HG02840 (cell line): ENCODE measurements at regions not wholly inside any gene's neighbourhood (a gene's known extent, or its start where the extent isn't known, plus 50 kb on each side); places are given as distances from the start of the nearest gene placed in this dataset.

Experiments used
- ATAC-seq: cut with Tn5 transposase; IDR thresholded peaks from one replicate; pipeline ENCODE4 v1.9.1; 2021; ENCODE audit warnings: mild to moderate bottlenecking, moderate library complexity, moderate number of reproducible peaks; ENCODE audit not compliant: unreplicated experiment, low FRiP score

- no peak for ATAC-seq
Observed at GRCh38 chr2:104733226-104733943, 120.5 kb upstream of the POU3F3 start.

- no peak for ATAC-seq
Observed at GRCh38 chr2:104734937-104735586, 118.9 kb upstream of the POU3F3 start.

- no peak for ATAC-seq
Observed at GRCh38 chr2:104736026-104736425, 117.9 kb upstream of the POU3F3 start.

- ATAC-seq, result no peak
Observed at GRCh38 chr2:104741860-104742259, 112.1 kb upstream of the POU3F3 start.

GRCh38 chr2:104744537-104744936, 109.4 kb upstream of the POU3F3 start:
- no peak for ATAC-seq

- ATAC-seq, result no peak
Observed at GRCh38 chr2:104745846-104746245, 108.1 kb upstream of the POU3F3 start.

GRCh38 chr2:104746299-104746698, 107.6 kb upstream of the POU3F3 start:
- no peak for ATAC-seq

- ATAC-seq, result no peak
Observed at GRCh38 chr2:104746858-104747257, 107.1 kb upstream of the POU3F3 start.

GRCh38 chr2:104749856-104750460, 104.0 kb upstream of the POU3F3 start:
- no peak for ATAC-seq

GRCh38 chr2:104752504-104752903, 101.4 kb upstream of the POU3F3 start:
- no peak for ATAC-seq

GRCh38 chr2:104755026-104755878, 98.7 kb upstream of the POU3F3 start:
- ATAC-seq, result no peak

GRCh38 chr2:104756118-104756517, 97.8 kb upstream of the POU3F3 start:
- ATAC-seq, result no peak

GRCh38 chr2:104757056-104757455, 96.9 kb upstream of the POU3F3 start:
- ATAC-seq, result no peak

GRCh38 chr2:104758199-104758620, 95.7 kb upstream of the POU3F3 start:
- no peak for ATAC-seq

- ATAC-seq, result no peak
Observed at GRCh38 chr2:104762031-104762430, 91.9 kb upstream of the POU3F3 start.

GRCh38 chr2:104766683-104767082, 87.2 kb upstream of the POU3F3 start:
- no peak for ATAC-seq

GRCh38 chr2:104768694-104769093, 85.2 kb upstream of the POU3F3 start:
- ATAC-seq, result no peak

GRCh38 chr2:104769096-104769495, 84.8 kb upstream of the POU3F3 start:
- ATAC-seq, result no peak

GRCh38 chr2:104772996-104773395, 80.9 kb upstream of the POU3F3 start:
- no peak for ATAC-seq

- ATAC-seq, result no peak
Observed at GRCh38 chr2:104774631-104775030, 79.3 kb upstream of the POU3F3 start.

GRCh38 chr2:104777721-104778120, 76.2 kb upstream of the POU3F3 start:
- ATAC-seq, result no peak
